Spleen (tissue), 7 donors: ENCODE measurements at regions not wholly inside any gene's neighbourhood (a gene's known extent, or its start where the extent isn't known, plus 50 kb on each side); places are given as distances from the start of the nearest gene placed in this dataset.

ENCODE experiments used
- POLR2A ChIP-seq, 3 donors: fragments of 450-650 bp; IDR thresholded peaks; one replicate each; pipeline ENCODE4 v1.5.1; 2017; ENCODE audit warnings: antibody characterized with exemption in 3 of 3, mild to moderate bottlenecking in 1 of 3
- POLR2AphosphoS5 ChIP-seq, 3 donors: sonication (generic); formaldehyde crosslinking; IDR thresholded peaks; one replicate each; pipeline ENCODE4 v1.5.1; 2017; ENCODE audit warnings: antibody characterized with exemption in 3 of 3
- TF ChIP-seq, protein P1 (sequence below), 11 experiments: fragments of 200-600 bp in 7 of 11; fragments of 450-650 bp in 4 of 11; sonication (generic) in 4 of 11; IDR thresholded peaks in 8 of 11; conservative IDR thresholded peaks in 3 of 11; 1 replicate in 7 of 11; 2 replicates in 4 of 11; pipeline versions ENCODE4 v1.4.0 to v1.8.0; 2016 to 2021; ENCODE audit warnings: antibody characterized with exemption in 11 of 11, inconsistent platforms in 4 of 11, mild to moderate bottlenecking in 1 of 11
- donor health status: DM: no; HTN: no; CAD: no; lungs with moderate emphysema.
- donor health status: DM: no; HTN: no; CAD: no.
- donor health status: DM: no; HTN: no; CAD: no.

DNA sequence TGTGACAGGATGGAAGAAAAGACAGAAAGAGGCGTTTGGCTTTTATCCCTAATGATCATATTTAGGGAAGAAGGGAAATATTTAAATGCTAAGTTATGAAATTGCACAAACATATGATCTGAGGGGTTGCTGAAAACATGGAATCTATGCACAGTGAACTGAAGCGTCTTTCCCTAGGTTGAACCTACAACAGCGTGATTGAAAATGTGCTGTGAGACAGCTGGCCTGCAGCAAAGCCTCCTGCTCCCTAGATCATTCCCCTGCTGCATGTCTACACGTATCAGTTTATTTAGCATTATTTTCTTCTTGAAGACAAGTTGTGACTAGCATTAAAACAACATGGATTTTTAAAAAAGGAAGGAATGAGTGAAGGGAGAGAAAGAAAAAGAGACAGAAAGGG is 272.5 kb upstream of the TRAM1L1 start:
- TF ChIP-seq, protein P1, sequence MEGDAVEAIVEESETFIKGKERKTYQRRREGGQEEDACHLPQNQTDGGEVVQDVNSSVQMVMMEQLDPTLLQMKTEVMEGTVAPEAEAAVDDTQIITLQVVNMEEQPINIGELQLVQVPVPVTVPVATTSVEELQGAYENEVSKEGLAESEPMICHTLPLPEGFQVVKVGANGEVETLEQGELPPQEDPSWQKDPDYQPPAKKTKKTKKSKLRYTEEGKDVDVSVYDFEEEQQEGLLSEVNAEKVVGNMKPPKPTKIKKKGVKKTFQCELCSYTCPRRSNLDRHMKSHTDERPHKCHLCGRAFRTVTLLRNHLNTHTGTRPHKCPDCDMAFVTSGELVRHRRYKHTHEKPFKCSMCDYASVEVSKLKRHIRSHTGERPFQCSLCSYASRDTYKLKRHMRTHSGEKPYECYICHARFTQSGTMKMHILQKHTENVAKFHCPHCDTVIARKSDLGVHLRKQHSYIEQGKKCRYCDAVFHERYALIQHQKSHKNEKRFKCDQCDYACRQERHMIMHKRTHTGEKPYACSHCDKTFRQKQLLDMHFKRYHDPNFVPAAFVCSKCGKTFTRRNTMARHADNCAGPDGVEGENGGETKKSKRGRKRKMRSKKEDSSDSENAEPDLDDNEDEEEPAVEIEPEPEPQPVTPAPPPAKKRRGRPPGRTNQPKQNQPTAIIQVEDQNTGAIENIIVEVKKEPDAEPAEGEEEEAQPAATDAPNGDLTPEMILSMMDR (IDR thresholded peaks at IDR 0.05 in 8 of 11, conservative IDR thresholded peaks at IDR 0.05 in 3 of 11): no peak
- TF ChIP-seq POLR2A (IDR thresholded peaks at IDR 0.05) (no peak), POLR2AphosphoS5 (IDR thresholded peaks at IDR 0.05) (no peak)
